ENCODE measurements at regions not wholly inside any gene's neighbourhood (a gene's known extent, or its start where the extent isn't known, plus 50 kb on each side); places are given as distances from the start of the nearest gene placed in this dataset.

- Mint-ChIP-seq H3K4me3 (no peak overlapping the region), H3K36me3 (no peaks in the 10 kb centered on the region), H3K27ac (no peak overlapping the region), H3K4me1 (ENCODE audit: unreplicated experiment) (no peaks in the 10 kb centered on the region), H3K9me3 (no peaks in the 10 kb centered on the region), H3K27me3 (peaks cover 25% of the 10 kb centered on the region)
- no peak for TF ChIP-seq CTCF (conservative IDR thresholded peaks at IDR 0.05)
- no peak for DNase-seq (ENCODE audit: extremely low spot score, unreplicated experiment)
These were observed 138.5 kb downstream of the LINC00237 start for GRCh38 chr20:20967564-20968184.

DNA sequence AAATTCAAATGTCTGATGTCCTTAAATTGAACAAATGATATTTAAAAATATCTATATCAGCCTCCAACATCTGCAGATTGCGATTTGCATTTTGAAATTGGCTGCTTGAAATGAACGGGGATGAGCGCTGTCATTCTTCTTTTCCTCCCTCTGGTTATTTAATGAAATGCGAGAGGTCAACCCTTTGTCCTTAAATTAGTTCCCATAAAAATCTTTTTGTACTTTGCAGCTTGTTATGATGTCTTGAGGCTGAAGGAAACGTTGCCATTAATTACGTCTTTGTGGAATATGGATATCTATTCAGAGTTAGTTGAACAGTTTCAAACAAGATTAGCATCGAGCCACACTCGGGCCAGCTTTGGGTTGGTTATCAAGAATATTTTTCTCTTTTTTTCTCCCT is 140.0 kb downstream of the LINC00237 start:
- Mint-ChIP-seq H3K27ac (no peak overlapping the region), H3K9me3 (peaks cover 3% of the 10 kb centered on the region), H3K4me3 (no peak overlapping the region), H3K27me3 (peaks cover 35% of the 10 kb centered on the region), H3K36me3 (no peaks in the 10 kb centered on the region), H3K4me1 (ENCODE audit: unreplicated experiment) (no peaks in the 10 kb centered on the region)
- DNase-seq (ENCODE audit: extremely low spot score, unreplicated experiment) = no peak
- no peak for TF ChIP-seq CTCF (conservative IDR thresholded peaks at IDR 0.05)

DNA sequence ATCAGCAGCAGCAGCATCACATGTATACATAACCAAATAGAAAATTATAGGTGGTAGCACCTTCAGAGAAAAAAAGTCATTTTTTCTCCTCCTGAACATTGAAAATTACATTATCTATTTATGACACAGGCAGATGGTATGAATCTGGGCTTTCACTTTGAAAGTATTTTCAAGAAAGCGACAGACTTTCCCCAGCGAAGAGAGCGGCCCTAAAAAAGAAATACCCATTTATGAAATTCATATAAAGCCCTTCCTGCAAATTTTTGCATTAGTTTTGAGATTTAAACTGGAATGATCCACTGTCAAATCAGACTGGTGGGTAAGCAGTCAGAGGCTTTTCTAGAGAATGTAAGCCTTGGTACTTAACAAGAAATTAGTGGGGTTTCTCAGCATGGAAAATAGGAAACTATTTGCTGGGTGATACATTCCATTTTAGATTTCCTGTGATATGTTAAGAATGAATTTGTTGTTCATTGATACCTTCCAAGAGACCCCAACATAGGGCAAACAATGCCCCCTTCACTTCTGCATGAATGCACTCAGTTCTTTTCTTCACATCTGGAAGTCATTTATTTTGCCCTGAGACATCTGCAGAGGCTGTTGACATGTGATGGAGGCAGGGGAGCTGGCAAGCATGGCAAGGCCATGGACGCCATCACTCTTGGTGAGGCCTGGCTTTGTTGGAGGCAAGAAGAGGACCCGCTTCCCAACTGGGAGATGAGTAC is 147.0 kb downstream of the LINC00237 start:
- no peak for DNase-seq (ENCODE audit: extremely low spot score, unreplicated experiment)
- no peak overlapping the region for H3K27ac Mint-ChIP-seq
- no peaks in the 10 kb centered on the region for H3K4me1 Mint-ChIP-seq (ENCODE audit: unreplicated experiment)
- peaks cover 4% of the 10 kb centered on the region for H3K9me3 Mint-ChIP-seq
- no peaks in the 10 kb centered on the region for H3K36me3 Mint-ChIP-seq
- peaks cover 34% of the 10 kb centered on the region for H3K27me3 Mint-ChIP-seq
- H3K4me3 Mint-ChIP-seq = no peak overlapping the region
- TF ChIP-seq CTCF (conservative IDR thresholded peaks at IDR 0.05) = no peak

GRCh38 chr20:20956513-20956931 is 149.6 kb downstream of the LINC00237 start:
- no peaks in the 10 kb centered on the region for H3K36me3 Mint-ChIP-seq
- TF ChIP-seq CTCF (conservative IDR thresholded peaks at IDR 0.05) = no peak
- peaks cover 4% of the 10 kb centered on the region for H3K9me3 Mint-ChIP-seq
- H3K27ac Mint-ChIP-seq = no peak overlapping the region
- no peak for DNase-seq (ENCODE audit: extremely low spot score, unreplicated experiment)
- H3K27me3 Mint-ChIP-seq = peaks cover 33% of the 10 kb centered on the region
- no peaks in the 10 kb centered on the region for H3K4me1 Mint-ChIP-seq (ENCODE audit: unreplicated experiment)
- no peak overlapping the region for H3K4me3 Mint-ChIP-seq

GRCh38 chr20:20955892-20956291 is 150.3 kb downstream of the LINC00237 start:
- Mint-ChIP-seq H3K36me3 (no peaks in the 10 kb centered on the region), H3K9me3 (no peaks in the 10 kb centered on the region), H3K4me3 (no peak overlapping the region), H3K27ac (no peak overlapping the region), H3K27me3 (peaks cover 27% of the 10 kb centered on the region), H3K4me1 (ENCODE audit: unreplicated experiment) (no peaks in the 10 kb centered on the region)
- DNase-seq (ENCODE audit: extremely low spot score, unreplicated experiment) = no peak
- no peak for TF ChIP-seq CTCF (conservative IDR thresholded peaks at IDR 0.05)
